HEK293 (cell line): ENCODE measurements at regions not wholly inside any gene's neighbourhood (a gene's known extent, or its start where the extent isn't known, plus 50 kb on each side); places are given as distances from the start of the nearest gene placed in this dataset.

Source experiments
- RBAK ChIP-seq: fragments of 450-650 bp; formaldehyde crosslinking; IDR thresholded peaks from 2 replicates; pipeline ENCODE4 v1.5.1; 2016; ENCODE audit warnings: missing biosample characterization, missing genetic modification characterization
- SALL2 ChIP-seq: fragments of 450-650 bp; formaldehyde crosslinking; IDR thresholded peaks from 2 replicates; pipeline ENCODE4 v1.5.0; 2017; ENCODE audit warnings: missing biosample characterization, mild to moderate bottlenecking, missing genetic modification characterization, borderline replicate concordance
- SCRT2 ChIP-seq: fragments of 450-650 bp; formaldehyde crosslinking; IDR thresholded peaks from 2 replicates; pipeline ENCODE4 v1.5.1; 2016; ENCODE audit warnings: missing biosample characterization, missing genetic modification characterization
- SP2 ChIP-seq: fragments of 450-650 bp; formaldehyde crosslinking; IDR thresholded peaks from 2 replicates; pipeline ENCODE4 v1.5.1; 2016; ENCODE audit warnings: missing biosample characterization, missing genetic modification characterization
- YY1 ChIP-seq: fragments of 450-650 bp; formaldehyde crosslinking; IDR thresholded peaks from 2 replicates; pipeline ENCODE4 v1.5.1; 2018; ENCODE audit warnings: missing biosample characterization, missing genetic modification characterization
- ZBTB7A ChIP-seq: fragments of 450-650 bp; formaldehyde crosslinking; IDR thresholded peaks from 2 replicates; pipeline ENCODE4 v1.5.1; 2016; ENCODE audit warnings: low read depth, missing biosample characterization, missing genetic modification characterization
- ZFP3 ChIP-seq: fragments of 450-650 bp; formaldehyde crosslinking; IDR thresholded peaks from 2 replicates; pipeline ENCODE4 v1.5.1; 2016; ENCODE audit warnings: low read depth, missing biosample characterization, missing genetic modification characterization
- ZFP41 ChIP-seq: fragments of 450-650 bp; formaldehyde crosslinking; IDR thresholded peaks from 2 replicates; pipeline ENCODE4 v1.5.1; 2016; ENCODE audit warnings: missing biosample characterization, missing genetic modification characterization, borderline replicate concordance
- ZNF157 ChIP-seq: fragments of 450-650 bp; formaldehyde crosslinking; IDR thresholded peaks from 2 replicates; pipeline ENCODE4 v1.5.1; 2016; ENCODE audit warnings: missing biosample characterization, missing genetic modification characterization
- TF ChIP-seq, protein P1 (sequence below): fragments of 450-650 bp; formaldehyde crosslinking; IDR thresholded peaks from 2 replicates; pipeline ENCODE4 v1.5.1; 2016; ENCODE audit warnings: missing biosample characterization, missing genetic modification characterization, low read depth
- TF ChIP-seq, protein P2 (sequence below): fragments of 450-650 bp; formaldehyde crosslinking; IDR thresholded peaks from 2 replicates; pipeline ENCODE4 v1.5.1; 2016; ENCODE audit warnings: missing biosample characterization, missing genetic modification characterization
- TF ChIP-seq, protein P3 (sequence below): fragments of 450-650 bp; formaldehyde crosslinking; conservative IDR thresholded peaks from 2 replicates; pipeline ENCODE4 v1.5.1; 2016; ENCODE audit warnings: low read depth, missing biosample characterization, missing genetic modification characterization
- TF ChIP-seq, protein P4 (sequence below): fragments of 450-650 bp; formaldehyde crosslinking; IDR thresholded peaks from 2 replicates; pipeline ENCODE4 v1.5.1; 2016; ENCODE audit warnings: missing biosample characterization, missing genetic modification characterization
- TF ChIP-seq, protein P5 (sequence below): fragments of 450-650 bp; formaldehyde crosslinking; IDR thresholded peaks from 2 replicates; pipeline ENCODE4 v1.5.1; 2016; ENCODE audit warnings: missing biosample characterization, missing genetic modification characterization

DNA sequence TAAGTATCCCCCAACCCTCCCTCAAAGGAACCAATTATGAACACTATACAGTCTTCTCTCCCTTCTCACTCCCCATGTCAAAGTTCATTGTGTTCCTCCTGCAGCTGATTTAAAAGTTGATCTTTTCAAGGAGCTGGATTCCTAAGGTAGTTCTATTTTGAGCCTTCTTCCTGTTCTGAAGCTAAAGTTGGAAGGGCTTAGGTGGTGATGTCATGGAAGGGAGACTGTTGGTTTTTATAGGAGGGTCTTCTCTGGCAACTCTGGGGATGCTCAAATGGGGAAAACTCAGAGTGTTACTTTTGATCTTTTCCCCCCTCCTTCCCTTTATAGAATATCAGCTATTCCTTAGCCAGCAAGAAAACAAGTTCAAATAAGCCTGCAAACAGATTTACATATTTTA lies 83.0 kb upstream of the AK4 start:
- no peak for TF ChIP-seq ZFP41 (tag by site-specific recombination)
- TF ChIP-seq, protein P1, sequence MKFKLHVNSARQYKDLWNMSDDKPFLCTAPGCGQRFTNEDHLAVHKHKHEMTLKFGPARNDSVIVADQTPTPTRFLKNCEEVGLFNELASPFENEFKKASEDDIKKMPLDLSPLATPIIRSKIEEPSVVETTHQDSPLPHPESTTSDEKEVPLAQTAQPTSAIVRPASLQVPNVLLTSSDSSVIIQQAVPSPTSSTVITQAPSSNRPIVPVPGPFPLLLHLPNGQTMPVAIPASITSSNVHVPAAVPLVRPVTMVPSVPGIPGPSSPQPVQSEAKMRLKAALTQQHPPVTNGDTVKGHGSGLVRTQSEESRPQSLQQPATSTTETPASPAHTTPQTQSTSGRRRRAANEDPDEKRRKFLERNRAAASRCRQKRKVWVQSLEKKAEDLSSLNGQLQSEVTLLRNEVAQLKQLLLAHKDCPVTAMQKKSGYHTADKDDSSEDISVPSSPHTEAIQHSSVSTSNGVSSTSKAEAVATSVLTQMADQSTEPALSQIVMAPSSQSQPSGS (tag by site-specific recombination): peak; percentile 86
- TF ChIP-seq, protein P2, sequence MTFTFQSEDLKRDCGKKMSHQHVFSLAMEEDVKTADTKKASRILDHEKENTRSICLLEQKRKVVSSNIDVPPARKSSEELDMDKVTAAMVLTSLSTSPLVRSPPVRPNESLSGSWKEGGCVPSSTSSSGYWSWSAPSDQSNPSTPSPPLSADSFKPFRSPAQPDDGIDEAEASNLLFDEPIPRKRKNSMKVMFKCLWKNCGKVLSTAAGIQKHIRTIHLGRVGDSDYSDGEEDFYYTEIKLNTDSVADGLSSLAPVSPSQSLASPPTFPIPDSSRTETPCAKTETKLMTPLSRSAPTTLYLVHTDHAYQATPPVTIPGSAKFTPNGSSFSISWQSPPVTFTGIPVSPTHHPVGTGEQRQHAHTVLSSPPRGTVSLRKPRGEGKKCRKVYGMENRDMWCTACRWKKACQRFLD (tag by site-specific recombination): no peak
- TF ChIP-seq, protein P3, sequence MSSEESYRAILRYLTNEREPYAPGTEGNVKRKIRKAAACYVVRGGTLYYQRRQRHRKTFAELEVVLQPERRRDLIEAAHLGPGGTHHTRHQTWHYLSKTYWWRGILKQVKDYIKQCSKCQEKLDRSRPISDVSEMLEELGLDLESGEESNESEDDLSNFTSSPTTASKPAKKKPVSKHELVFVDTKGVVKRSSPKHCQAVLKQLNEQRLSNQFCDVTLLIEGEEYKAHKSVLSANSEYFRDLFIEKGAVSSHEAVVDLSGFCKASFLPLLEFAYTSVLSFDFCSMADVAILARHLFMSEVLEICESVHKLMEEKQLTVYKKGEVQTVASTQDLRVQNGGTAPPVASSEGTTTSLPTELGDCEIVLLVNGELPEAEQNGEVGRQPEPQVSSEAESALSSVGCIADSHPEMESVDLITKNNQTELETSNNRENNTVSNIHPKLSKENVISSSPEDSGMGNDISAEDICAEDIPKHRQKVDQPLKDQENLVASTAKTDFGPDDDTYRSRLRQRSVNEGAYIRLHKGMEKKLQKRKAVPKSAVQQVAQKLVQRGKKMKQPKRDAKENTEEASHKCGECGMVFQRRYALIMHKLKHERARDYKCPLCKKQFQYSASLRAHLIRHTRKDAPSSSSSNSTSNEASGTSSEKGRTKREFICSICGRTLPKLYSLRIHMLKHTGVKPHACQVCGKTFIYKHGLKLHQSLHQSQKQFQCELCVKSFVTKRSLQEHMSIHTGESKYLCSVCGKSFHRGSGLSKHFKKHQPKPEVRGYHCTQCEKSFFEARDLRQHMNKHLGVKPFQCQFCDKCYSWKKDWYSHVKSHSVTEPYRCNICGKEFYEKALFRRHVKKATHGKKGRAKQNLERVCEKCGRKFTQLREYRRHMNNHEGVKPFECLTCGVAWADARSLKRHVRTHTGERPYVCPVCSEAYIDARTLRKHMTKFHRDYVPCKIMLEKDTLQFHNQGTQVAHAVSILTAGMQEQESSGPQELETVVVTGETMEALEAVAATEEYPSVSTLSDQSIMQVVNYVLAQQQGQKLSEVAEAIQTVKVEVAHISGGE (tag by site-specific recombination): no peak
- TF ChIP-seq, protein P4, sequence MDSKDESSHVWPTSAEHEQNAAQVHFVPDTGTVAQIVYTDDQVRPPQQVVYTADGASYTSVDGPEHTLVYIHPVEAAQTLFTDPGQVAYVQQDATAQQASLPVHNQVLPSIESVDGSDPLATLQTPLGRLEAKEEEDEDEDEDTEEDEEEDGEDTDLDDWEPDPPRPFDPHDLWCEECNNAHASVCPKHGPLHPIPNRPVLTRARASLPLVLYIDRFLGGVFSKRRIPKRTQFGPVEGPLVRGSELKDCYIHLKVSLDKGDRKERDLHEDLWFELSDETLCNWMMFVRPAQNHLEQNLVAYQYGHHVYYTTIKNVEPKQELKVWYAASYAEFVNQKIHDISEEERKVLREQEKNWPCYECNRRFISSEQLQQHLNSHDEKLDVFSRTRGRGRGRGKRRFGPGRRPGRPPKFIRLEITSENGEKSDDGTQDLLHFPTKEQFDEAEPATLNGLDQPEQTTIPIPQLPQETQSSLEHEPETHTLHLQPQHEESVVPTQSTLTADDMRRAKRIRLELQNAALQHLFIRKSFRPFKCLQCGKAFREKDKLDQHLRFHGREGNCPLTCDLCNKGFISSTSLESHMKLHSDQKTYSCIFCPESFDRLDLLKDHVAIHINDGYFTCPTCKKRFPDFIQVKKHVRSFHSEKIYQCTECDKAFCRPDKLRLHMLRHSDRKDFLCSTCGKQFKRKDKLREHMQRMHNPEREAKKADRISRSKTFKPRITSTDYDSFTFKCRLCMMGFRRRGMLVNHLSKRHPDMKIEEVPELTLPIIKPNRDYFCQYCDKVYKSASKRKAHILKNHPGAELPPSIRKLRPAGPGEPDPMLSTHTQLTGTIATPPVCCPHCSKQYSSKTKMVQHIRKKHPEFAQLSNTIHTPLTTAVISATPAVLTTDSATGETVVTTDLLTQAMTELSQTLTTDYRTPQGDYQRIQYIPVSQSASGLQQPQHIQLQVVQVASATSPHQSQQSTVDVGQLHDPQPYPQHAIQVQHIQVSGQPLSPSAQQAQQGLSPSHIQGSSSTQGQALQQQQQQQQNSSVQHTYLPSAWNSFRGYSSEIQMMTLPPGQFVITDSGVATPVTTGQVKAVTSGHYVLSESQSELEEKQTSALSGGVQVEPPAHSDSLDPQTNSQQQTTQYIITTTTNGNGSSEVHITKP (tag by site-specific recombination): no peak
- no peak for TF ChIP-seq ZFP3 (tag by site-specific recombination)
- no peak for TF ChIP-seq ZBTB7A
- TF ChIP-seq ZNF157 (tag by site-specific recombination): no peak
- no peak for TF ChIP-seq YY1 (tag by site-specific recombination)
- TF ChIP-seq, protein P5, sequence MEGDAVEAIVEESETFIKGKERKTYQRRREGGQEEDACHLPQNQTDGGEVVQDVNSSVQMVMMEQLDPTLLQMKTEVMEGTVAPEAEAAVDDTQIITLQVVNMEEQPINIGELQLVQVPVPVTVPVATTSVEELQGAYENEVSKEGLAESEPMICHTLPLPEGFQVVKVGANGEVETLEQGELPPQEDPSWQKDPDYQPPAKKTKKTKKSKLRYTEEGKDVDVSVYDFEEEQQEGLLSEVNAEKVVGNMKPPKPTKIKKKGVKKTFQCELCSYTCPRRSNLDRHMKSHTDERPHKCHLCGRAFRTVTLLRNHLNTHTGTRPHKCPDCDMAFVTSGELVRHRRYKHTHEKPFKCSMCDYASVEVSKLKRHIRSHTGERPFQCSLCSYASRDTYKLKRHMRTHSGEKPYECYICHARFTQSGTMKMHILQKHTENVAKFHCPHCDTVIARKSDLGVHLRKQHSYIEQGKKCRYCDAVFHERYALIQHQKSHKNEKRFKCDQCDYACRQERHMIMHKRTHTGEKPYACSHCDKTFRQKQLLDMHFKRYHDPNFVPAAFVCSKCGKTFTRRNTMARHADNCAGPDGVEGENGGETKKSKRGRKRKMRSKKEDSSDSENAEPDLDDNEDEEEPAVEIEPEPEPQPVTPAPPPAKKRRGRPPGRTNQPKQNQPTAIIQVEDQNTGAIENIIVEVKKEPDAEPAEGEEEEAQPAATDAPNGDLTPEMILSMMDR (tag by site-specific recombination): no peak
- no peak for TF ChIP-seq SCRT2 (tag by site-specific recombination)
- no peak for TF ChIP-seq RBAK (tag by site-specific recombination)
- no peak for TF ChIP-seq SALL2 (tag by site-specific recombination)
- no peak for TF ChIP-seq SP2
